ENCODE measurements at regions not wholly inside any gene's neighbourhood (a gene's known extent, or its start where the extent isn't known, plus 50 kb on each side); places are given as distances from the start of the nearest gene placed in this dataset.
"Not testable (repeated sequence)": the region's sequence is repeated elsewhere in the genome, so short reads cannot be mapped to it uniquely, and the experiment has no call there.

GRCh38 chr7:46059308-46060020 is 138.4 kb upstream of the IGFBP3 start:
- no peak for DNase-seq (ENCODE audit: low spot score)
- no peak for FAIRE-seq

- DNase-seq (ENCODE audit: low spot score) (no peak), FAIRE-seq (no peak)
These were observed 137.2 kb upstream of the IGFBP3 start for GRCh38 chr7:46058086-46058823.

GRCh38 chr7:46054915-46055314 is 133.8 kb upstream of the IGFBP3 start:
- FAIRE-seq (no peak), DNase-seq (ENCODE audit: low spot score) (no peak)

DNA sequence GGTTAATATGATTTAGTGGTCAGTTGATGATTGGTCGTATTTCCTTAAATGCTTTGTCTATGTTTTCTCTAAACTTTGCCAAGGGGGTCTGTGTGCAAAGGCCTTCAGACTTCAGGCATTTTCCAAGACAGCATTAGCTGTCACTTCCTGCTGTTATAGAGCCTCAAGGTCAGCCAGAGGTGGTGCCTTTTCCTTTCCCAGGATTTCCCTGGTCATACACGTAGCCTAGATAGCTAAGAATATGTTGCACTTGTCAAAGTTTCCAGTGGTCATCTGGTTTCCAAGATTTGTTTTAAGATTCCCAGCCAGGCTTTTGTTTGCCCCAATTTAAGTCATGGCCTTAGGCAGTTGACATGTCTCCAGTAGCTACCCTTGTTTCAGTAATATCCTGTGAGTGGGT is 133.2 kb upstream of the IGFBP3 start:
- DNase-seq (ENCODE audit: low spot score) (no peak), FAIRE-seq (no peak)

DNA sequence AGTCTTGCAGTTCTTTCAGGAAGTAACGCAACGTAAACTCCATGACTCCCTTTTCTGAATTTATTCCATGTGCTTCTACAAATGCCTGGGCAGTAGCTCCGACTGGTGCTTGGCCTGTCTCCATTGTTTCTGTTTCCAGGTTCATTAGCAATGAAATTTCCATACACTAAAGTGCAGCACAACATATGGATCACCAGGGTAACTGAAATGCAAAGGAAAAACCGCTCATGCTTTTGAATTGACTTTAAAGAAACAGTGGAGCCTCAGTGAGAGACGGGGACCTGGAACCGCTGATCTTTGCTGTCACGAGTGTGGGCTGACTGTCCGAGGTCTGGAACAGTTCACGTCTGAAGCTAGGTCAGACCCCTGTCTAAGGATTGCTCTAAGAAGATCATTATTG is 126.5 kb upstream of the IGFBP3 start:
- DNase-seq (ENCODE audit: low spot score) (no peak), FAIRE-seq (no peak)

DNA sequence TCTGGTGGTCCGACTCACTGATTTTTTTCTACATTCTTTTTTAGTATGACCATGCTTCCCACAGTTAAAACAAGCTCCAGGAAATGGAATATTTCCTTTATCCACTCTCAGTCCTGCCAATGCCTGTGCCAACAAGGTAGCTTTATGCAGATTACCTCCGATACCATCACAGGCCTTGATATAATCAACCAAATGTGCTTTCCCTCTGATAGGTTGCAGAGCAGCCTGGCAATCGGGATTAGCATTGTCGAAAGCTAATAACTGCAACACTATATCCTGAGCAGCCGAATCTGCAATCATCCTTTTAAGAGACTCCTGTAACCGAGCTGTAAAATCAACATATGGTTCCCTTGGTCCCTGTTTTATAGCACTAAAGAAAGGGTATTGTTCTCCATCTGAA is 122.3 kb upstream of the IGFBP3 start:
- DNase-seq (ENCODE audit: low spot score); FAIRE-seq: not testable (repeated sequence)

DNA sequence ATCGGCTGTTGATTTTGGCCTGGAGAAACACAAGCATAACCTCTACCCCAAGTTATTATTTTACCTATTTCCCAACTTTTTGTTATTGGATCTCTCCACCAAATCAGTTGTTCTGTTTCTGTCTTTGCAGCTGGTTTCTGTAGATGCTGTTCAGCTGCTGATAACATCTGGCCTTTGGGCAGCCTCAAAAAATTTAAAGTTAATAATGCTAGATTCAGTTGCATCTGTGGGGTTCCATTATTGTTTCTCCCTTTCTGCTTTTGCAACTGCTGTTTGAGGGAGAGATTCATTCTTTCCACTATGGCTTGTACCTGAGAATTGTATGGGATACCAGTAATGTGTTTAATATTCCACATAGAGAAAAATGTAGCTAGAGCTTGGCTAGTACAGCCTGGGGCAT is 118.7 kb upstream of the IGFBP3 start:
- not testable (repeated sequence) for FAIRE-seq

GRCh38 chr7:46035166-46035565 is 114.1 kb upstream of the IGFBP3 start:
- no peak for DNase-seq (ENCODE audit: low spot score)
- no peak for FAIRE-seq

More for the DNA sequence above, 118.7 kb upstream of the IGFBP3 start:
- DNase-seq (ENCODE audit: low spot score), result not testable (repeated sequence)

DNA sequence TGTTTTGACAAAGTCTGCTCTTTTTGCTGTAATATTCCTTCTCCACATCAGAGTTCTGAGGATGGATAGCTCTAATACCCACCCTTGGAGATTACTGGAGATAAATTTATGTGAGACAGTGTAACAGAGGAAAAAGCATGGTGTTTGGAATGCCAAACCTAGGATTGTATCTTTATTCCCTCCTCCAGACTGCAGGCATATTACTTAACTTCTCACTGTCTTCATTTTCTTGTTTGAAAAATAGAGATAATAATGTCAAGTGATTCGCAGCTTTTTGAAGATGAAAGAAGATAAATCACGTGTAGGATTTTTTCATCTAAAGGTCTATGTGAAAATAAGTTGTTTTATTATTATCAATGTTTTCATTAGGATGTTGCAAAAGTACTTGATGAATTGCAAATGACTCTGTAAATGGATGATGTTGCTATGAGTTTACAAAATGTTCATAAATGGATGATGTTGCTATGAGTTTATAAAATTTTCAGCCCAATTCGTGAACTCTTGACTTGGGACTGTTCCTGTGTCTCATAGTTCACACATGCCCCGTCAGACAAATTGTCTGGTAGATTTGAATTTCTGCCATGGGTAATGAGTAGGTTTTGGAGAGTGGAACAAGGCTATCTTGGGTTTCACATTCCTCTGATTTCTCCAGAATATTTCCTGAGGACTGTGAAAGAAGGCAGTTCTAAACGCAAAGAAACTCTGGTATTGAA is 113.1 kb upstream of the IGFBP3 start:
- DNase-seq (ENCODE audit: low spot score), result no peak
- no peak for FAIRE-seq

DNA sequence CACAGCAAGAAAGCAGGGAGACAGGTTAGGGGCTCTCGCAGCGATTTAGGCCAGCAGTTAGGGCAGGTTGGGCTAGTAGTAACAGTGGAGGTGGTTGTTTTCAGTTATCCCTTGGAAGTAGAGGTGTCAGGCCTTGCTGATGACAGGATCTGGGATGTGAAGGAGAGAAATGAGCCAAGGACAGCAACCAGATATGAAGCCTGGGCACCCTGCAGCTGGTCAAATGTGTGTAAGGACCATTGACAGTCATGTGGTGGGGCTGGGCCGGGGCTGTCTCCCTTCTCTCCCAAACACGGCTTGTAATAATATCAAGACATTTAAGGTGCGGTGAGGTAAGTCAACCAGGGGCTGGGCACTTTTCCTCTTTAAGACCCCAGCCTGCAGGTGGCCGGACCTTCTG is 112.5 kb upstream of the IGFBP3 start:
- DNase-seq (ENCODE audit: low spot score) (no peak), FAIRE-seq (no peak)

DNA sequence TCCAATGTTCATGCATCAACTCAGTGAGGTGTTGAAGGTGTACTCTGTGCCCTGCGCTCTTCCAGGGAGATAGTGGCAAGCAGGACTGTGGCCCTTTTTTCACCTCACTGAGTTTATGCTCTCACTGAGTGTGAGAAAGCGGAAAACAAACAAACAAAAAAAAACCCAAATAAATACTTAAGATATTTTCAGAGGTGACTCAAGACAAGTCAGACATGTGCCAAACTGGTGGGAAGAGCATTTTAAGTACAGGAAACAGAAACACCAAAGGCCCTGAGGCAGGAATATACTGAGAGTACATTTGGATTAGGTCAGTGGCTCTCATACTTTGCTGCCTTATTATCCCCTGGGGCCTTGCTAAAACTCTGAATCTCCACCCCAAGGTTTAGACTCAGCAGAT is 111.9 kb upstream of the IGFBP3 start:
- DNase-seq (ENCODE audit: low spot score), result no peak
- no peak for FAIRE-seq

DNA sequence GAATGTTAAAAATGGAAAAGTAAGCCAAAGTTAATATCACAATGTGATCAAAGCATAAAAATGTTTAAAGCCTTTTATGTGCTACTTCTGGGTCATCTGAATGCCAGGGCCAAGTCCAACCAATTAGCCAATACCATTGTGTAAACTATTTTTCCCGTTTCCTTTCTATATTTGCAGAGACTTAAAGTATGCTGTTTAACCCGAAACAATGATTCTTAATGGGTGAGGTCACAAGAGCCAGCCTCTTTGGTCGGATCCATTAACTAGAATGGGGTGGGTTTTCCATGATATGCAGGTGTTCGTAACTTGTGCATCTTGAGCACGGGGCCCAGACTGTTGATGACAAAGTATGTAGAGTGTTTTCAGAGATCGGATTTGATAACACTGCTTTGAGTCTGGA is 111.3 kb upstream of the IGFBP3 start:
- DNase-seq (ENCODE audit: low spot score) (no peak), FAIRE-seq (no peak)

- DNase-seq (ENCODE audit: low spot score) (no peak), FAIRE-seq (no peak)
These were observed 108.1 kb upstream of the IGFBP3 start for GRCh38 chr7:46029111-46029704.

- DNase-seq (ENCODE audit: low spot score), result no peak
- no peak for FAIRE-seq
These were observed 107.2 kb upstream of the IGFBP3 start for GRCh38 chr7:46028246-46028645.

GRCh38 chr7:46026741-46027140 is 105.7 kb upstream of the IGFBP3 start:
- no peak for DNase-seq (ENCODE audit: low spot score)
- no peak for FAIRE-seq

DNA sequence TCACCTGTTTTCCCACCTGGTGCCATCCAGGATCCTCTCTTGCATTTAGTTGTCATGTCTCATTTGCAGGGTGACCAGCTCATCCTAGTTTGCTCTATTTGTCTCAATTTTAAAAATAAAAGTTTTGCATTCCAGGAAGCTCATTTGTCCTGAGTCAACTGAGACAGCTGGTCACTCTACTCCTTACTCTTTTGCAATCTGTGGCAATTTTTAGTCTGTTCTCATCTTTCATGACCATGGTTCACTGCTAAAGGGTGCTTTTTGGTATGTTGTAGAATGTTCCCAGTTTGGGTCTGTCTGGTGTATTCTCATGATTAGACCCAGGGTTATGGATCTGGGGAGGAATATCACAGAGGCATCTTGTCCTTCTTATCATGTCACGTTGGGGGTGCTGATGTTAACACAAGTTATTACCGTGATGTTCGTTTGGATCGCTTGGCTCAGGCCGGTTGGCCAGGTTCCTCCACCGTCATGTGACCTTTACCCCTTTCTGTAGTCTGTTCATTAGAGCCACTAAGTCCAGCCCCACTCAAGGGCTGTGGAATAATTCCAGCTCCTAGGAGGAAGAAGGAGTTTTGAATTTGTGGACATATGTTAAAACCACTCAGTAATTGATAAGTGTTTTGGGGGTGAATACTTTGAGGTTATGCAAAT is 103.3 kb upstream of the IGFBP3 start:
- FAIRE-seq (no peak), DNase-seq (ENCODE audit: low spot score) (no peak)

DNA sequence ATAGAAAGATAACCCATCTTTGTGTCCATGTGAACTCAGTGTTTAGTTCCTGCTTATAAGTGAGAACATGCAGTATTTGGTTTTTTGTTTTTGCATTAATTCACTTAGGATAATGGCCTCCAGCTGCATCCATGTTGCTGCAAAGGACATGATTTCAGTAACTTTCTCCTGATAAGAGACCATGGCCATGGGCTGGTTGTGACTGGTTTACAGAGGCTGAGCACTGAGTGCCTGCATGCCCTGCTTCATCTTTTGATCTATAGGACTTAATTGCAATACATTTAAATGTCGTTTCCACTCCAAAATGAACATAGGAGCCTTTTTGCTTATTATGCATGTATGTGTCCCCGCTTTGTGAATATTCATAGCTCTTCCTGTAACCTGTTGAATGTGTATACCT is 101.3 kb upstream of the IGFBP3 start:
- FAIRE-seq, result no peak

DNA sequence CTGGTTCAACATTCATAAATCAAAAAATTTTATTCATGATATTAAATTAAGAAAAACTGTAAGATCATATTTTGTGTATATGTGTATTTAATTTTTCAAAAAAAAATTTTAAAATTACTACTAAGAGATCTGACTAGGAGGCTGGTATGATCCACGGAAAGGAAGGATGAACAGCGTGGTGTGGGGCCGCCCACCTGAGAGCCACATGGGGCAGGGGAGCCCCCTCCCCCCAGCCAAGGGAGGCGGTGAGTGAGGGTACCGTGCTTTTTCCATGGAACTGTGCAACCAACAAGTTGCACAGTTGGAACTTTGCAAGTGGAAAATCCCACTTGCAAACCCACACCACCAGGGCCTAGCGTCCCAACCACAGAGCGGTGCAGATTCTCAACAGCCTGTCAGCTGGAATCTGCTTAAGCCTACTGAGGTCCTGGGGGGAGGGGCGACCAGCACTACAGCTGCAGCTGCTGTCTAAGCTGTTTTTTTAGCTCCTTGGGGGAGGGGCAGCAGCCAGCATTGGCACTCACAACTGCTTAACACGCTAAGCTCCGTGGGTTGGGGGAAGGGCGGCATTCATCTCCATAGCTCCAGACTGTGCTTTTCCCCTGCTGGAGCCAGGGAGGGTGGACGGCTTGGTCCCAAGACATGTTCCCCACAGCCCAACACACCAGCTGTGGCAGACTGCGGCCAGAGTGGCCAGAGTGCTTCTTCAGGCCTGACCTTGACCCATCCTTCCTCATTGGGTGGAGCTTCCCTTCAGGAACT is 94.2 kb upstream of the IGFBP3 start:
- peak; percentile 38 for FAIRE-seq
- no peak for DNase-seq (ENCODE audit: low spot score)

More for the DNA sequence above, 101.3 kb upstream of the IGFBP3 start:
- DNase-seq (ENCODE audit: low spot score), result no peak

DNA sequence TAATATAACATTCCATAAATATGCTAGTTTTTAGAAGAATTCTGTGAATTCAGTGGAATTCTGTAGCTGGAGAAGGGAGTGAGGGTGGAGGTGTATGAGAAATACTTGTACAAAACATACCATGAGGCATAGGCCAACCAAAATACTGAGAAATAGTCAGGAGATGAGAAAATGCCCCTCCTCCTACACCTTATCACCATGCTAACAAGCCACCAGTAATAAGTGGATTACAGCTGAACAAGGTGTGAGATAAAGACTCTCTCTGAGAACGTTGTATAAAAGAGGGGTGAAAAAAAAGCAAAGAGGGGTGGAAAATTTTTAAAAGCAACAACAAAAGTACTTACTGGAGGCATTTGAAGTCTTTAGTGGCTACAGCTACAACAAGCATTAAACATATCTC is 90.4 kb upstream of the IGFBP3 start:
- FAIRE-seq, result no peak

DNA sequence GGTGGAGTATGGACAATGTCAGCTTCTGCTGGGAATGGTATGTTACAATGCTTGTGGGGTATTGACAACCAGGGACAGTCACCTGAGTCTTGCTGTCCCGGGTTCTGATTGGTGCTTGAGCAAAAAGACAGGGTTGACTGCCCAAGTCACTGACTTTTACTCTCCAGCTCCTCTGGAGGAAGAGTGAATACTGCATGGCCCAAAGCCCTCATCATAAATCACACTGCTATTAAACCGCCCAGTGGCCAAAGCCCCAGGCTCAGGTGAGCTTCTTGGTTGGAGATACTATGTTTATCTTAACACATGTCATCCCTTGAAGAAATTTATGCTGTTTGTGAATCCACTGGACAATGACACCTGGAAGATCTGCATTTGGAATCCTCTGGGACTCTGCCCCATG is 90.0 kb upstream of the IGFBP3 start:
- DNase-seq (ENCODE audit: low spot score), result no peak
- no peak for FAIRE-seq

More for the DNA sequence above, 90.4 kb upstream of the IGFBP3 start:
- DNase-seq (ENCODE audit: low spot score), result no peak

DNA sequence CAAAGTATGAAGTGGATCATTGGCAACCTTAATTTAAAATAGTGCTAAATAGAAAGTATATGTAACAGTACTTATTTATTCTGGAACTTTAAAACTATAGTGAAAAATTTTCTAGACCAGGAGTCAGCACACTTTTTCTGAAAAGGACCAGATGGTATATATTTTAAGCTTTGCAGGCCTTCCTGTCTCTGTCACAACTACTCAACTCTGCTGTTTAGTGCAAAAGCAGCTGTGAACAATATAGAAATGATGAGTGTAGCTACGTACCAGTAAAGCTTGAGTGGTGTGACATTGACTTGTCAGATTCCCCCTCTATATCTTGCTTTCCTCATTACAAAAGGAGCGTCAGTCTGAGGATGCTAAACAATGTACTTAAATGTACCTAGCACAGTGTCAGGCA is 88.1 kb upstream of the IGFBP3 start:
- FAIRE-seq, result no peak
- DNase-seq (ENCODE audit: low spot score), result no peak
